ENCODE measurements at regions not wholly inside any gene's neighbourhood (a gene's known extent, or its start where the extent isn't known, plus 50 kb on each side); places are given as distances from the start of the nearest gene placed in this dataset.

GRCh38 chr16:80287674-80288073 lies 253.1 kb upstream of the DYNLRB2 start:
- TF ChIP-seq TP53 (CRISPR knock-in tag; IDR thresholded peaks at IDR 0.05) (no peak), MAX (CRISPR knock-in tag; IDR thresholded peaks at IDR 0.05) (no peak), E2F5 (CRISPR knock-in tag; IDR thresholded peaks at IDR 0.05) (no peak)
- TF ChIP-seq, protein P1, sequence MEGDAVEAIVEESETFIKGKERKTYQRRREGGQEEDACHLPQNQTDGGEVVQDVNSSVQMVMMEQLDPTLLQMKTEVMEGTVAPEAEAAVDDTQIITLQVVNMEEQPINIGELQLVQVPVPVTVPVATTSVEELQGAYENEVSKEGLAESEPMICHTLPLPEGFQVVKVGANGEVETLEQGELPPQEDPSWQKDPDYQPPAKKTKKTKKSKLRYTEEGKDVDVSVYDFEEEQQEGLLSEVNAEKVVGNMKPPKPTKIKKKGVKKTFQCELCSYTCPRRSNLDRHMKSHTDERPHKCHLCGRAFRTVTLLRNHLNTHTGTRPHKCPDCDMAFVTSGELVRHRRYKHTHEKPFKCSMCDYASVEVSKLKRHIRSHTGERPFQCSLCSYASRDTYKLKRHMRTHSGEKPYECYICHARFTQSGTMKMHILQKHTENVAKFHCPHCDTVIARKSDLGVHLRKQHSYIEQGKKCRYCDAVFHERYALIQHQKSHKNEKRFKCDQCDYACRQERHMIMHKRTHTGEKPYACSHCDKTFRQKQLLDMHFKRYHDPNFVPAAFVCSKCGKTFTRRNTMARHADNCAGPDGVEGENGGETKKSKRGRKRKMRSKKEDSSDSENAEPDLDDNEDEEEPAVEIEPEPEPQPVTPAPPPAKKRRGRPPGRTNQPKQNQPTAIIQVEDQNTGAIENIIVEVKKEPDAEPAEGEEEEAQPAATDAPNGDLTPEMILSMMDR (IDR thresholded peaks at IDR 0.05) = no peak

All from WTC11 (cell line).